Astrocyte (in vitro differentiated cells and primary cell): ENCODE measurements at regions not wholly inside any gene's neighbourhood (a gene's known extent, or its start where the extent isn't known, plus 50 kb on each side); places are given as distances from the start of the nearest gene placed in this dataset.

ENCODE experiments used
- DNase-seq: peaks from one replicate; pipeline ENCODE4 v3.0.0-alpha.2; 2010; ENCODE audit warnings: low read depth
- FAIRE-seq: peaks from 2 replicates; lab custom pipeline; 2011; peaks lifted over from hg19 to GRCh38; lab: Jason Lieb, UNC
- H2AFZ ChIP-seq: 2 replicates; pipeline ENCODE4 v1.6.0; 2012; ENCODE audit warnings: low read depth, low read length, inconsistent platforms
- H3K27ac ChIP-seq: 2 replicates; pipeline ENCODE4 v1.5.1; 2011; ENCODE audit warnings: low read depth, low read length, inconsistent platforms
- H3K27me3 ChIP-seq: 2 replicates; pipeline ENCODE4 v1.6.0; 2011; ENCODE audit warnings: low read length, inconsistent platforms; ENCODE audit not compliant: insufficient read depth
- H3K36me3 ChIP-seq: 2 replicates; pipeline ENCODE4 v1.5.1; 2011; ENCODE audit warnings: low read length, inconsistent platforms; ENCODE audit not compliant: insufficient read depth
- H3K4me1 ChIP-seq: 2 replicates; pipeline ENCODE4 v1.5.1; 2011; ENCODE audit warnings: low read length, inconsistent platforms; ENCODE audit not compliant: insufficient read depth
- H3K4me2 ChIP-seq: 2 replicates; pipeline ENCODE4 v1.6.0; 2012; ENCODE audit warnings: low read length, inconsistent platforms
- H3K4me3 ChIP-seq: 2 replicates; pipeline ENCODE4 v1.5.1; 2011; ENCODE audit warnings: low read depth, mild to moderate bottlenecking, low read length, inconsistent platforms; ENCODE audit not compliant: insufficient read depth
- H3K79me2 ChIP-seq: 2 replicates; pipeline ENCODE4 v1.6.0; 2012; ENCODE audit warnings: mild to moderate bottlenecking, low read length, inconsistent platforms; ENCODE audit not compliant: insufficient read depth
- H3K9ac ChIP-seq: 2 replicates; pipeline ENCODE4 v1.6.0; 2012; ENCODE audit warnings: mild to moderate bottlenecking, low read length, inconsistent platforms
- H3K9me3 ChIP-seq: 2 replicates; pipeline ENCODE4 v1.5.1; 2012; ENCODE audit warnings: low read depth, mild to moderate bottlenecking, low read length, inconsistent platforms; ENCODE audit not compliant: insufficient read depth
- H4K20me1 ChIP-seq: 2 replicates; pipeline ENCODE4 v1.6.0; 2012; ENCODE audit warnings: low read length, inconsistent platforms; ENCODE audit not compliant: insufficient read depth
- H3K27ac Mint-ChIP-seq: one replicate; pipeline ENCODE4 v1.8.0; 2021; ENCODE audit warnings: mild to moderate bottlenecking, mixed read lengths; ENCODE audit not compliant: unreplicated experiment
- H3K27me3 Mint-ChIP-seq: one replicate; pipeline ENCODE4 v1.8.0; 2021; ENCODE audit warnings: low read depth, mixed read lengths; ENCODE audit not compliant: unreplicated experiment
- H3K36me3 Mint-ChIP-seq: one replicate; pipeline ENCODE4 v1.8.0; 2021; ENCODE audit warnings: low read depth, mixed read lengths; ENCODE audit not compliant: unreplicated experiment
- H3K4me1 Mint-ChIP-seq: one replicate; pipeline ENCODE4 v1.8.0; 2021; ENCODE audit warnings: low read depth, mixed read lengths; ENCODE audit not compliant: unreplicated experiment
- H3K4me3 Mint-ChIP-seq: one replicate; pipeline ENCODE4 v1.8.0; 2021; ENCODE audit warnings: mild to moderate bottlenecking, moderate library complexity, mixed read lengths; ENCODE audit not compliant: unreplicated experiment
- H3K9me3 Mint-ChIP-seq: one replicate; pipeline ENCODE4 v1.8.0; 2021; ENCODE audit warnings: mild to moderate bottlenecking, mixed read lengths; ENCODE audit not compliant: unreplicated experiment
- EZH2 ChIP-seq: IDR thresholded peaks from 2 replicates; pipeline ENCODE4 v1.6.1; 2012; ENCODE audit warnings: mild to moderate bottlenecking, low read length, inconsistent platforms; ENCODE audit not compliant: insufficient read depth
- TF ChIP-seq, protein P1 (sequence below): IDR thresholded peaks from 2 replicates; pipeline ENCODE4 v1.5.1; 2011; ENCODE audit warnings: low read depth, mild to moderate bottlenecking, inconsistent platforms, low read length, moderate library complexity; ENCODE audit not compliant: insufficient read depth

DNA sequence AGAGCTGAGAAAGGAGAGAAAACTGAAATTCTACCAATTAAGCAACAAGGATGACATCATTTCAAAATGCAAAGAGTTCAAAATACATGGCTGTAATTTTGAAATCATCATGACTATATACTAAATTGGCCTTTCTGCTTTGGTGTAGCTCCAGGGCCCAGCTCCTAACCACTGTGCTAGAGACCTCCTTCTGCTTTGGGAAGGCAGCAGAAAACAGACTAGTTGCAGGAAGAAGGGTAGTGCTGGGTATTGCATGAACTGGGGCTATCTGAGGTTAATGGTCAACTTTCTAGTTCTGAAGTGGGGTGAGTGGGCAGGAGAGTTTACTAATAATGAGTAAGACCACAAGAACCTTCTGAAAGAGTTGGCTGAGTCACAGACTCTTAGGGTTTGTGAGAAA, 66.2 kb downstream of the PTGER2 start:
- Histone ChIP-seq H3K4me2 (peak overlapping the region; percentile 27), H4K20me1 (no peaks in the 10 kb centered on the region), H3K4me3 (no peak overlapping the region), H3K27me3 (no peaks in the 10 kb centered on the region), H3K9me3 (no peaks in the 10 kb centered on the region), H3K9ac (no peak overlapping the region), H3K4me1 (peaks cover 7% of the 10 kb centered on the region), H3K27ac (no peak overlapping the region), H2AFZ (no peak overlapping the region), H3K79me2 (no peaks in the 10 kb centered on the region), H3K36me3 (no peaks in the 10 kb centered on the region)
- TF ChIP-seq, protein P1, sequence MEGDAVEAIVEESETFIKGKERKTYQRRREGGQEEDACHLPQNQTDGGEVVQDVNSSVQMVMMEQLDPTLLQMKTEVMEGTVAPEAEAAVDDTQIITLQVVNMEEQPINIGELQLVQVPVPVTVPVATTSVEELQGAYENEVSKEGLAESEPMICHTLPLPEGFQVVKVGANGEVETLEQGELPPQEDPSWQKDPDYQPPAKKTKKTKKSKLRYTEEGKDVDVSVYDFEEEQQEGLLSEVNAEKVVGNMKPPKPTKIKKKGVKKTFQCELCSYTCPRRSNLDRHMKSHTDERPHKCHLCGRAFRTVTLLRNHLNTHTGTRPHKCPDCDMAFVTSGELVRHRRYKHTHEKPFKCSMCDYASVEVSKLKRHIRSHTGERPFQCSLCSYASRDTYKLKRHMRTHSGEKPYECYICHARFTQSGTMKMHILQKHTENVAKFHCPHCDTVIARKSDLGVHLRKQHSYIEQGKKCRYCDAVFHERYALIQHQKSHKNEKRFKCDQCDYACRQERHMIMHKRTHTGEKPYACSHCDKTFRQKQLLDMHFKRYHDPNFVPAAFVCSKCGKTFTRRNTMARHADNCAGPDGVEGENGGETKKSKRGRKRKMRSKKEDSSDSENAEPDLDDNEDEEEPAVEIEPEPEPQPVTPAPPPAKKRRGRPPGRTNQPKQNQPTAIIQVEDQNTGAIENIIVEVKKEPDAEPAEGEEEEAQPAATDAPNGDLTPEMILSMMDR = no peak
- TF ChIP-seq EZH2 = no peak
- peaks cover 3% of the 10 kb centered on the region for H3K4me1 Mint-ChIP-seq
- DNase-seq (peak; percentile 64), FAIRE-seq (no peak)
- no peak overlapping the region for H3K4me3 Mint-ChIP-seq
- H3K36me3 Mint-ChIP-seq = no peaks in the 10 kb centered on the region
- peaks cover 2% of the 10 kb centered on the region for H3K27me3 Mint-ChIP-seq
- peaks cover 16% of the 10 kb centered on the region for H3K9me3 Mint-ChIP-seq
- no peak overlapping the region for H3K27ac Mint-ChIP-seq
